Brain microvascular endothelial cell (primary cell): ENCODE measurements at regions not wholly inside any gene's neighbourhood (a gene's known extent, or its start where the extent isn't known, plus 50 kb on each side); places are given as distances from the start of the nearest gene placed in this dataset.

Experiments used
- DNase-seq: peaks from one replicate; pipeline ENCODE4 v3.0.0-alpha.2; 2020
- H3K27ac ChIP-seq: fragments of 250-450 bp; sonication (Bioruptor Pico); 2 replicates; pipeline ENCODE4 v1.5.1; 2020; ENCODE audit warnings: mild to moderate bottlenecking, moderate library complexity
- H3K27me3 ChIP-seq: fragments of 250-450 bp; sonication (Bioruptor Pico); replicated peaks from 2 replicates; pipeline ENCODE4 v1.5.1; 2020; ENCODE audit warnings: mild to moderate bottlenecking
- H3K36me3 ChIP-seq: fragments of 250-450 bp; sonication (Bioruptor Pico); replicated peaks from 2 replicates; pipeline ENCODE4 v1.5.1; 2020; ENCODE audit warnings: mild to moderate bottlenecking
- H3K4me3 ChIP-seq: 2 replicates; pipeline ENCODE4 v1.5.1; 2011; ENCODE audit warnings: low read depth, mild to moderate bottlenecking, control low read depth, low read length, moderate library complexity
- CTCF ChIP-seq: IDR thresholded peaks from 2 replicates; pipeline ENCODE4 v1.5.1; 2011; ENCODE audit warnings: low read depth, mild to moderate bottlenecking, moderate library complexity, low read length, control low read depth, inconsistent platforms; ENCODE audit errors: missing control alignments
- in situ Hi-C: cut with HindIII; loops from 2 replicates; pipeline ENCODE4 v1.10.0; 2017; ENCODE audit warnings: low sequenced_read_pairs, low pct_ligation_motif_present

- TF ChIP-seq CTCF, result no peak
- H3K27me3 ChIP-seq, result no peaks in the 10 kb centered on the region
- in situ Hi-C loops, result no loop called here
Observed at GRCh38 chr14:89575386-89576061, 158.5 kb upstream of the FOXN3 start.

GRCh38 chr14:89574420-89574819 lies 157.4 kb upstream of the FOXN3 start:
- no peak for TF ChIP-seq CTCF
- Histone ChIP-seq H3K36me3 (no peaks in the 10 kb centered on the region), H3K4me3 (no peak overlapping the region), H3K27me3 (no peaks in the 10 kb centered on the region), H3K27ac (no peak overlapping the region)
- DNase-seq, result no peak
- in situ Hi-C loops, result no loop called here

More at GRCh38 chr14:89575386-89576061, 158.5 kb upstream of the FOXN3 start:
- Histone ChIP-seq H3K4me3 (no peak overlapping the region), H3K36me3 (no peaks in the 10 kb centered on the region), H3K27ac (no peak overlapping the region)
- DNase-seq, result no peak

- in situ Hi-C loops, result no loop called here
- no peak for DNase-seq
- no peak for TF ChIP-seq CTCF
- Histone ChIP-seq H3K27me3 (no peaks in the 10 kb centered on the region), H3K4me3 (no peak overlapping the region), H3K36me3 (no peaks in the 10 kb centered on the region), H3K27ac (no peak overlapping the region)
Observed at GRCh38 chr14:89573399-89573657, 156.3 kb upstream of the FOXN3 start.

GRCh38 chr14:89572596-89573398 lies 155.8 kb upstream of the FOXN3 start:
- no peak overlapping the region for H3K4me3 ChIP-seq
- in situ Hi-C loops, result no loop called here
- H3K36me3 ChIP-seq, result no peaks in the 10 kb centered on the region
- no peaks in the 10 kb centered on the region for H3K27me3 ChIP-seq
- no peak overlapping the region for H3K27ac ChIP-seq
- TF ChIP-seq CTCF, result no peak
- DNase-seq, result no peak

GRCh38 chr14:89571491-89571890 lies 154.5 kb upstream of the FOXN3 start:
- DNase-seq, result no peak
- H3K27ac ChIP-seq, result no peak overlapping the region
- H3K4me3 ChIP-seq, result no peak overlapping the region
- no peak for TF ChIP-seq CTCF
- no peaks in the 10 kb centered on the region for H3K36me3 ChIP-seq
- H3K27me3 ChIP-seq, result no peaks in the 10 kb centered on the region
- in situ Hi-C loops, result no loop called here
